Gastrocnemius medialis (tissue), 4 donors: ENCODE measurements at regions not wholly inside any gene's neighbourhood (a gene's known extent, or its start where the extent isn't known, plus 50 kb on each side); places are given as distances from the start of the nearest gene placed in this dataset.

Experiments
- POLR2A ChIP-seq, 2 donors: fragments of 450-650 bp; IDR thresholded peaks; one replicate each; pipeline ENCODE4 v1.6.1; 2017; ENCODE audit warnings: antibody characterized with exemption in 2 of 2, mild to moderate bottlenecking in 2 of 2, moderate library complexity in 2 of 2
- TF ChIP-seq, protein P1 (sequence below), 5 experiments: fragments of 450-650 bp in 3 of 5; fragments of 200-600 bp in 2 of 5; sonication (generic) in 2 of 5; IDR thresholded peaks in 4 of 5; conservative IDR thresholded peaks in 1 of 5; 1 replicate in 4 of 5; 2 replicates in 1 of 5; pipeline ENCODE4 v1.5.1; 2016 to 2019; ENCODE audit warnings: antibody characterized with exemption in 5 of 5, mild to moderate bottlenecking in 3 of 5, moderate library complexity in 3 of 5

DNA sequence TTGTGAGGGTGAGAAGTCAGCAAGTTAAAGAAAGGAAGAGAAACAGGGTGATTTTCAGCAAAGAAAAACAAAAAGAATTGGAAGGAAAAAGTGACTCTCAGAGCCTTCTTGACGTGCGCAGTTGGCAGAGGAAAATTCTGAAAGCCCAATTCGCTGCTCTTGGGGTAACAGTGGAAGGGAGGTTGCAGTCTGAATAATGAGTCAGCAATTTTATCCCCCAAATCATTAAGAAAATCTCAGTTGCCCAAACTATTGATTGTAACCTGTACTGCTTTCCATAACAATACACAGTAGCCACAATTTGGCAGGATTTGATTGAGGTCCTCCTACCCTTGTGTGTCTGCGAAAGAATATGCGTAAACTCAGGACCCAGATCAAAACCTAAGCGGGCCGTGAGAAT, 309.1 kb downstream of the EMP1 start:
- TF ChIP-seq, protein P1, sequence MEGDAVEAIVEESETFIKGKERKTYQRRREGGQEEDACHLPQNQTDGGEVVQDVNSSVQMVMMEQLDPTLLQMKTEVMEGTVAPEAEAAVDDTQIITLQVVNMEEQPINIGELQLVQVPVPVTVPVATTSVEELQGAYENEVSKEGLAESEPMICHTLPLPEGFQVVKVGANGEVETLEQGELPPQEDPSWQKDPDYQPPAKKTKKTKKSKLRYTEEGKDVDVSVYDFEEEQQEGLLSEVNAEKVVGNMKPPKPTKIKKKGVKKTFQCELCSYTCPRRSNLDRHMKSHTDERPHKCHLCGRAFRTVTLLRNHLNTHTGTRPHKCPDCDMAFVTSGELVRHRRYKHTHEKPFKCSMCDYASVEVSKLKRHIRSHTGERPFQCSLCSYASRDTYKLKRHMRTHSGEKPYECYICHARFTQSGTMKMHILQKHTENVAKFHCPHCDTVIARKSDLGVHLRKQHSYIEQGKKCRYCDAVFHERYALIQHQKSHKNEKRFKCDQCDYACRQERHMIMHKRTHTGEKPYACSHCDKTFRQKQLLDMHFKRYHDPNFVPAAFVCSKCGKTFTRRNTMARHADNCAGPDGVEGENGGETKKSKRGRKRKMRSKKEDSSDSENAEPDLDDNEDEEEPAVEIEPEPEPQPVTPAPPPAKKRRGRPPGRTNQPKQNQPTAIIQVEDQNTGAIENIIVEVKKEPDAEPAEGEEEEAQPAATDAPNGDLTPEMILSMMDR (IDR thresholded peaks at IDR 0.05 in 4 of 5, conservative IDR thresholded peaks at IDR 0.05 in 1 of 5) = no peak
- no peak for TF ChIP-seq POLR2A (IDR thresholded peaks at IDR 0.05)
